ENCODE measurements at regions not wholly inside any gene's neighbourhood (a gene's known extent, or its start where the extent isn't known, plus 50 kb on each side); places are given as distances from the start of the nearest gene placed in this dataset.

- no peak for TF ChIP-seq POLR2AphosphoS5 (IDR thresholded peaks at IDR 0.05)
- TF ChIP-seq, protein P1, sequence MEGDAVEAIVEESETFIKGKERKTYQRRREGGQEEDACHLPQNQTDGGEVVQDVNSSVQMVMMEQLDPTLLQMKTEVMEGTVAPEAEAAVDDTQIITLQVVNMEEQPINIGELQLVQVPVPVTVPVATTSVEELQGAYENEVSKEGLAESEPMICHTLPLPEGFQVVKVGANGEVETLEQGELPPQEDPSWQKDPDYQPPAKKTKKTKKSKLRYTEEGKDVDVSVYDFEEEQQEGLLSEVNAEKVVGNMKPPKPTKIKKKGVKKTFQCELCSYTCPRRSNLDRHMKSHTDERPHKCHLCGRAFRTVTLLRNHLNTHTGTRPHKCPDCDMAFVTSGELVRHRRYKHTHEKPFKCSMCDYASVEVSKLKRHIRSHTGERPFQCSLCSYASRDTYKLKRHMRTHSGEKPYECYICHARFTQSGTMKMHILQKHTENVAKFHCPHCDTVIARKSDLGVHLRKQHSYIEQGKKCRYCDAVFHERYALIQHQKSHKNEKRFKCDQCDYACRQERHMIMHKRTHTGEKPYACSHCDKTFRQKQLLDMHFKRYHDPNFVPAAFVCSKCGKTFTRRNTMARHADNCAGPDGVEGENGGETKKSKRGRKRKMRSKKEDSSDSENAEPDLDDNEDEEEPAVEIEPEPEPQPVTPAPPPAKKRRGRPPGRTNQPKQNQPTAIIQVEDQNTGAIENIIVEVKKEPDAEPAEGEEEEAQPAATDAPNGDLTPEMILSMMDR (IDR thresholded peaks at IDR 0.05): peak in 2 of 4 experiments; percentile 10 to 29
Observed at GRCh38 chr12:83823386-83824045, 1089.1 kb downstream of the SLC6A15 start.

Measured in sigmoid colon (tissue), 4 donors.